ENCODE measurements at regions not wholly inside any gene's neighbourhood (a gene's known extent, or its start where the extent isn't known, plus 50 kb on each side); places are given as distances from the start of the nearest gene placed in this dataset.

- ATAC-seq, result no peak
These were observed 810.0 kb downstream of the BRD1 start for GRCh38 chr22:49017482-49018329.

- ATAC-seq, result no peak
These were observed 810.7 kb downstream of the BRD1 start for GRCh38 chr22:49016909-49017481.

DNA sequence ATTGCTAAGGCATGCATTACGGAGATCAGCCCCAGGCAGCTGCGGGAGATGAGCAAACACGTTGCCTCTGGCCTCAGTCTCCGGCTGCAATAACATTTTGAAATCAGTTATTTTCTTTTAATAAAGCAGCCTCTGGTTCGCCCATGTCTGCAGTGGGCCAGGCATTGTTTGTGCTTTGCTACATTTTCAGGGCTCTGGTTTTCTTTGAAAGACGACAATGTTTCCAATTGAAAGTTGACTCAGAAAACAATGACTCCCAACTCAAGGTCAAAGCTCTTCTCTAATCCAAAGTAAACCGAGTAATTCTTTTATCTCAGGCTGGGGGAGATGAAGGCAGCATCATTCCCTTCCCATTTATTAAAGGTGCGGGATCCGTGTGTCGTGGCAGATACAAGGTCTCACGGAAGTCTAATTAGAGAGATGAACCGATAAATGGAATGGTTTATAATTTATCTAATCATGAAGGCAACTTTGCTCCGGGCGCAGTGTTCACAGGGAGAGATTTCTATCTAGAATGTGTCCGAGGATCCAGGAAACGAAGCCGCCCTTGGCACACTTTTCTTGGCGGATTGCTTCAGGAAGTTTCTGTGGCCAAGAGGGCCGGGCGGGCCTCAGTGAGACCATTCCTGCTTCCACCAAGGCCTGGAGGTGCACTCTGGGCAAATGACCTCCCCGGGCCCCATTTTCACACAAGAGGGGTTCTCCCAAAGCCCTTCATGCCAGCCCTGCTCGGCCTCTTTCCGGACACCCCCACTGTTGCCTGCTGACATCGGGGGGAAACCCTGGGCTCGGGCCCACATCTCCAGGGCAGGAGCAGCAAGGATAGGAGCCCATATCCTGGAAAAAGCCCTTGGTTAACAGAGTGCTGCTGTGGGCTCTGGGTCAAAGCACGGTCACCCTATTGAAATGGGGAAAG, 811.4 kb downstream of the BRD1 start:
- no peak for ATAC-seq

- ATAC-seq, result no peak
These were observed 812.2 kb downstream of the BRD1 start for GRCh38 chr22:49015459-49015858.

DNA sequence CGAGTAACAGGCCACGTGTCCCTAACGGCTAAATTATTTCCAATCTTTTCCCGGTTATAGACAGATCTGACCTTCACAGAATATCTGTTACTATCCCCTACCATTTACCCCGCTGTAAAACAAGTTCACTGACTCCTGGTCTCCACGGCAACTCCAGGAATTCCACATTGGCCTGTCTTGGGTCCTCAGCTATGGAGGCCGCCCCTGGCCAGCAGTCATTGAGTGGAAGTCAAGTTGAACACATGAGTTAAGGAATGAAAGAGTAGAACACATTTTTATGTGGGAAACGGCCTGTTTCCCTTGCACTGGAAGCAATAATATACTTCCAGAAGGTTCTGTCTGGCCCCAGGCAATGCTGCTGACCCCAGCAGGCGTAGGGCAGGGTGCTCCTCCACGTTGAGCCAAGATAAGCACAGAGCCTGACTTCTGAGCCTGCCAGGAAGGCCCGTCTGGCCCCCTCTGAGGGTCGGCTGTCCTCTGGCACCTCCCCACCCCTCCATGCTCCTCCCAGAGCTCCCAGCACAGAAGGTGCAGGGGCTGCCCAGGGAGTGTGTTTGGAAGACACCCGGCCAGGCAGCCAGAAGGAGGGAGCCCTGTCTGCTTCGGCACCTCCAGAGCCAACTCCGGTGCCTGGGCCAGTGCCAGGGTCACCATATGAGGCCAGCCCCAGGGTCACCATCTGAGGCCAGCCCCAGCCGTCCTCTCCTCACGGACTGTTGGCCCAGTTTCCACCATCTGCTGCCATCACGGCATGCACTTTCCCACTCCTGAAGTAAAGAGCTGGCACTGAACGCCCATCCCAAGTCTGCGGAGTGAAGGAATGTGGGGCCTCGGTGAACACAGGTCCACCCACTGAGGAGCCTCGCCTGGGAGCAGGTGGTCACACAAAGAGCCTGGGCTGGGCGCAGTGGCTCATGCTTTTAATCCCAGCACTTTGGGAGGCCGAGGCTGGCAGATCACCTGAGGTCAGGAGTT, 813.2 kb downstream of the BRD1 start:
- no peak for ATAC-seq

GRCh38 chr22:49013707-49014106, 814.0 kb downstream of the BRD1 start:
- ATAC-seq, result no peak

GRCh38 chr22:49012712-49013395, 814.8 kb downstream of the BRD1 start:
- no peak for ATAC-seq

DNA sequence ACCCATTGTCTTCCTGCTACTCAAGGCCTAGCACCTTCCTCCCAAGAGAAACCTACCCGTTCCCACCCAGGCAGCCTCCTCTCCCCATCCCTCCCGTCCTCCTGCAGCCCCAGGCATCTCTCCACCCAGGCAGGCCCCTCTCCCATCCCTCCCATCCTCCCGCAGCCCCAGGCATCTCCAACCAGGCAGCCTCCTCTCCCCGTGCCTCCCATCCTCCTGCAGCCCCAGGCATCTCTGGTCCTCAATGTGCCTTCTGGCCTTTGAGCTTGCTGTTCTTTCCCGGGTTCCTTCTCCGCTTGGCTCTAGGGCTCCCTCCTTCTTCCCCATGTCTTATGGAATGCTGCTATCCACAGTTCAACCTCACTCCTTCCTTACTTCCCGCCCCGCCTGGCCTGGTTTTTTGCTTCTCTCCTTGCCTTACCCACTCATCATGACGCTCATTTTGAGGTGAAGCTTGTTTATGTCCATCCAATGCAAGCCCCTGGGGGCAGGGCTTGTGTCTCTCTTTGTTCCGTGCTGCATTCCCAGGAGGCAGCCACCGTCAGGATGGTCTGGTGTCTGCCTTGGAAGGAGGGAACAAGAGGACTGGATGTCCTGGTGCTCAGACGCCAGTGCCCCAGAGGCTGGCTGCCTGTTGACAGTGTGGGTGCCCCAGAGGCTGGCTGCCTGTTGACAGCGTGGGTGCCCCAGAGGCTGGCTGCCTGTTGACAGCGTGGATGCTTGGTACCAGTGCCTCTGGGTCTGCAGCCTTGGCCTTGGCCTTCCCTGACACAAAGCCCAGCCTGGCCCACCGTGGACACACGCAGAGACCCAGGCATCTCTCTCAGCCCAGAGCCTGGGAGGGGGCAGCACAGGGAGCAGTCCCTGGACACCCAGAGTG, 815.7 kb downstream of the BRD1 start:
- no peak for ATAC-seq

DNA sequence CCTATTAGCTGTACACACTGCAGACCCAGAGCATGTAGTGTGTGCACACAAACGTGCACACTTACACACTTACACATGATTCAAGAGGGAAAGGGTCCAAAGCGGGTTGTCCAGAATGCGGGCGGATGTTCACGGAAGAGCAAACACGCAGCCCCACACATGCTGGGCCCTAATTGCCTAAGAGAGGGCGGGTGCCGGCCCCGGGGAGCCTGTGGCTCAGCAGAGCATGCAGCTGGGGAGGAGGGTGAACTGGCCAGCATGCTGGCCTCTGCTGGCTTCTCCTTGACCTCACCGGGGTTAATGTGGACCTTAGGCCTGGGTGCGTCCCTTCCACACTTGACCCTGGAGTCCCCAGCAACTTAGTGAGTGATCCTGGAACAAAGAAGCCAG, 816.3 kb downstream of the BRD1 start:
- ATAC-seq, result no peak

DNA sequence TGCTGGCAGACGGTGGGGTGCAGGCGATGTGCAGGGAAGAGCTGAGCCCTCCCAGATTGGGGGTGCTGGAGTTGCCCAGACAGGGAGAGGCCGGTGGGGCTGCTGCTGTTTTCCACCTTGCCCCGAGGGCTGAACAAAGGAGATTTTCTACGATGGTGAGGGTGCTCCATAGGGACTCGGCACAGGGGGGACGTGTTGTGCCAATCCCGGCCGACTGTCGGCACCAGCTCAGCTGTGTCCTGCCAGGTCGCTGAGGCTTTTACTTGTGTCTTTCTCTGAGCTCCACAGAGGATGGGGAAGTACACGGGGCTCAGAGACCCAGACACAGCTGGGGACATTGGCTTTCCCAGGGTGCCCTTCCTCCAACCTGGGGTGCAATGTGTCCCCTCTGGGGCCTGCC, 816.8 kb downstream of the BRD1 start:
- no peak for ATAC-seq

GRCh38 chr22:49010070-49010863, 817.4 kb downstream of the BRD1 start:
- no peak for ATAC-seq

DNA sequence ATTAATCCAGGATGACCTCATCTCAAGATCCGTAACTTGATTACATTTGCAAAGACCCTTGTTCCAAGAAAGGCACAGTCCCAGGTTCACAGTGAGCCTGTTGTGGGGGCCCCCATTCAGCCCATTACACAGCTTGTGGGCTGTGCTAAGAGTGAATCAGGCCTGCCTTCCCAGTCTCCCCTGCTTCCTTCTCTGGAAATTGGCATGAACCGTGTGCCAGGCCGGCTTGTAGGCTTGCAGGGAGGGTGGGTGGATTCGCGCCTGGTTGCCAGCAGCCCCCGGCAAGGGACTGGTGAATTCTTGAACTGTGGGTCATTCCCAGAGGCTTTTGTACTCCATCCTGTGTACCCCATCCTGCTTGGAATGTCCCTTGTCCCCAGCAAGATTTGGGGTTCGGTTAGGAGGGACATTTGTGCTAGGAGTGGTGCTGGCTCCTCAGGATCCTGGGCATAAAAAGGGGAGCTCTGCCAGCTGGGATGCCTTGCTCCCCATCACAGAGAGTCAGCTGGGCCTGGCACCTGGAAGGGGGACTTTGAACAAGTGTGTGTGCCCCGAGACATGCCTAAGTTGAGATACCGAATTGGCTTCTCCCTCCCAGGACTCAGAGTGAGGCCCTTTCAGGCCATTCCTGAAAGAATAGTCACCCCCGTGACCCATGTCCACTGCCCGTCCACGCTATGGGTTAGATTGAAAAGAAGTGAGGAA, 818.2 kb downstream of the BRD1 start:
- ATAC-seq, result no peak

DNA sequence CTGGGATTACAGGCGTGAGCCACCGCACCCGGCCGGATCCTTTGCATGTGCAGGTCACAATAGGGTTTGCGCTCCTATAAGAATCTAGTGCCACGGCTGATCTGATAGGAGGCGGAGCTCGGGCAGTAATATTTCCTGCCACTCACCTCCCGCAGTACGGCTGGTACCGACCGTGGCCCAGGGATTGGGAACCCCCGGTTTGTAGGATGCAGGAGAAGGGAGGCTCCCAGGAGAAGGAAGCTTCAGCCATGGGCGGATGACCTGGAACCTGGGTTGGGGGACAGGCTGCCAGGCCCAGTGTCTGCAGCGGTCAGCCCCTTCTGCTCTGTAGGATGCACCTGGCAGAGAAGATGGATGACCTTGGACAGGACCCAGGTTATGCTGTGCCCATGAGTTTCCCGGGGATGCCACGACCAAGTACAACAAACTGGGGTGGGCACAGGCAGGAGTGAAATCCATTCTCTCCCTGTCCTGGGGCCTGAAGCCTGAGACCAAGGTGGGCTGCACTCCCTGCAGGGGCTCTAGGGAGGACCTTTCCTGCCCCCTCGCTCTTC, 818.9 kb downstream of the BRD1 start:
- no peak for ATAC-seq

DNA sequence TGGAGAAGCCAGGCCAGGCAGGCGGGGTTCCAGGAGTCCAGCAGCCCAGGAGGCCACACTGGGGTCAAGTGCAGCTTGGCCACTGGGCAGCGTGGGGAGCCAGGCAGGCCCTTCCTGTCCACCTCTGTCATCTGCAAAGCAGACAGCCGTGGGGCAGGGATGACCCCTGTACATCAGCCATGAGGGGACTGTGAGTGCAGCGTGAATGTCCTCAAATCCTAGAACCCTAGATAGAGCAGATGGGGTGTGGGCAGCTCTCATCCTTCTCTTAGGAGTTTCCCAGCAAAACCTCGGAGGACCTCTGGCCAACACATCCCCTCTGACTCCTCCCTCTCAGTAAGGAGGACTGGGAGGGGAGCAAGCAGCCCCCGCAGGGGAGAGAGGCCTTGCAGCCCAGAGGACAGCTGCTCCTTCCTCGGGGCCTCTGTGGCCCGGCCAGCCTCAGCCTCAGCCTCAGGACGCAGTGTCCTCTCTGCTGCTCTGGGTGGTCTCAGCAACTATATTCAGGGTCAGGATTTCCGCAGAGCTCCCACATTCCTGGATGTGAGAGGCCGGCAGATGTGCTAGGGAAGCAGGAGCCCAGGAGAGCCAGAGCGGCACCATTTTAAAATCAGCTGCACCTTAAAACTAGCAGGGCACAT, 820.5 kb downstream of the BRD1 start:
- ATAC-seq, result no peak

DNA sequence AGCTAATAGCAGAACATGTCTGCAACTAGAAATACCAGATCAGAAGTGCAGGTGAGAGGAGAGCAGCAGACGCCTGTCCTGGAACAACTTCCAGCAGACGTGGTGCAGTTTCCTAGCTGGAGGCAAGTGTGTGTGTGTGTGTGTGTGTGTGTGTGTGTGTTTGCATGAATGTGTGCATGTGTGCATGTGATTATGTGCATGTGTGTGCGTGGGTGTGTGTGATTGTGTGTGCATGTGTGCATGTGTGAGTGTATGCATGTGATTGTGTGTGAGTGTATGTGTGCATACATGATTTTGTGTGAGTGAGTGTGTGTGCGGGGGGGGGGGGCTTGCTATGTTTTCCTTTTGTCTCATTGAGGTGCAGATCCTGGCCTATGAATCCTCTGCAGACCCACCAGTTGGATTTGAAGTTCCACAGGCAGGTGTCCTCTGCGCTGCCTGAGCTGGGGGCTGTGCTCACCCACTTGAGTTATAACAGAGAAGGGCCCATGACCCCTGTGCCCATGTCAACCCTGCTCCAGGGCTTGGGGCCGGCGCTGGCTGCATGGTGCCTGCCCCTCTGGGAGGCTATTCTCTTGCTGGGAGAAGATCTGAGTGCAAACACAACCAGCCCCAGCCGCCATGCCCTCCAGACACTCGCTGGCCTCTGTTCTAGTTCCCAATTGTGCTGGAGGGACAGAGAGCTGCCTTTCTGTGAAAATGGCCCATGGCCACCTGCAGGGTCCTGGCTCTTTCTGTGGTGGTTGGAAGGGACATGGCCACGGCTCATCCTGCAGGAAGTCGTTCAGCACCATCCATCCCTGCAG, 821.3 kb downstream of the BRD1 start:
- ATAC-seq, result no peak

- no peak for ATAC-seq
These were observed 822.1 kb downstream of the BRD1 start for GRCh38 chr22:49005557-49005956.

All from activated CD4-positive, CD25-positive, alpha-beta regulatory T cell treated with anti-CD3 and anti-CD28 coated beads, Interleukin-2, amount 50 U/mL, for 24 hours (primary cell).